ELF-1 (cell line): ENCODE measurements at regions not wholly inside any gene's neighbourhood (a gene's known extent, or its start where the extent isn't known, plus 50 kb on each side); places are given as distances from the start of the nearest gene placed in this dataset.

Experiments used
- DNase-seq: peaks from one replicate; pipeline ENCODE4 v3.0.0-alpha.2; 2016; ENCODE audit warnings: low read depth, low spot score

DNA sequence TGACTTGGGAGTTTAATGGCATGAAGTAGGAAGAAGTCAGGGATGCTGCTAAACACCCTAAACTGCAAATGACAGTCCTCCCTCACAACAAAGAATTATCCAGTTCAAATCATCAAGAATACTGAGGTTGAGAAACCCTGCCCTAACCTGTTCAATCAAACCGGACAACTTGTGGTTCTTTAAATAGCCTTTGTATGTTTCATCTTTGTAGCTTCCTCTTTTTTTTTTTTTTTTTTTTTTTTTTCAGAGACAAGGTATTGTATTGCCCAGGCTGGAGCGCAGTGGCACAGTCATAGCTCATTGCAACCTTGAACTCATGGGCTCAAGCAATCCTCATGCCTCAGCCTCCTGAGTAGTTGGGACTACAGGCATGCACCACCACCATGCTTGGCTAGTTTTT, 52.5 kb upstream of the TTC29 start:
- no peak for DNase-seq

DNA sequence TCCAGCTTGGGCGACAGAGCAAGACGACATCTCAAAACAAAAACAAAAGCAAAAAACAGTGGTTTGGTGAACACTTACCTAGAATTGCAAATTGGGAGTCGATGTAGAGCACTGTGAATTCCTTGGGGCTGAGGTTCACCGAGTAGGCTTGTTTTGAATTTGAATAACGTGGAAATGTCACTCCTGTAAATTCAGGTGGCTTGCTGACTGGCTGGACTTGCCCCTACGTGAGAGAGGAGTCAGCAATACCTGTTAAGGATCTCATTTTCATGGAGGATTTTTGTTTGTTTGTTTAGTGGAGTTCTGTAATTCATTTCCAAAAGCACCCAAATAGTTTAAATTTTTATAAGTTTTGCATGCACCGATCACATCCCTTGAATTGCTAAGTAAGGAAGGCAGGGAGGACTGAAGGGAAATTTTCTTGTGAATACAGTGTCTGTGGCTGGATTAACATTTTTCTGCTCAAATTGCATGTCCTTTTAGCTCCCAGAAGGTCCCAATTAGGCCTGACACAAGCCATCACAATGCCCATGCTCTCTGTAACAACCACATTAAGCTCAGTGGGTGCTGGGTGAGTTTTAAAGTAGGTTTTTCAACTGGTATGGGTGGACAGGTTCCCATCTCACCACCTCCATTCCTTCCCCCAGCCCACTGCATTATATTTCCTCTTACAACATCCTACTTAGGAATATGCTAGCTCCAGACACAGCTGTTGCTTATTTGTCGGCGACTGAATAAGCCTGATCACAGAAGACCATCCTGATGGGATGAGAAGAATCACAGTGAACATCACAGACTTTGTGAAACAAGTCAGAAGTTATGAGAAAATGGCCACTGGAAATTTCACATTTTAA, 58.5 kb upstream of the TTC29 start:
- DNase-seq: no peak

DNA sequence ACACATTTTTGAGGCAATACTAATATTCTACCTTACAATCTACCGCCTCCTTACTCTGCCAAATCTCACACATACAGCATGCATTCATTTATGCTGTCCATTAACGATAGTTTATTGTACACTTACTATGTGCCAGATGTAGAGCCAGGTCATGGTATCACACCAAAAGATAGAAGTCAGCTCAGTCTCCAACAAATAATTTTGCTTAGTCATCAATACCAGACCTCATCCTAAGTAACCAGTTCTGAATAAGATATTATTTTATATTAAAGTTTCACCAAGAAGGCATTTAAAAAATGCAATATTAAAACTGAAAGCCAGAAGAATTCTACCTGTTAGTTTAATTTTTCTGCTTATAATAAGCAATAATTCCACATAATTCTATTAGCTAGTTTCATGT, 60.6 kb upstream of the TTC29 start:
- DNase-seq: no peak

DNA sequence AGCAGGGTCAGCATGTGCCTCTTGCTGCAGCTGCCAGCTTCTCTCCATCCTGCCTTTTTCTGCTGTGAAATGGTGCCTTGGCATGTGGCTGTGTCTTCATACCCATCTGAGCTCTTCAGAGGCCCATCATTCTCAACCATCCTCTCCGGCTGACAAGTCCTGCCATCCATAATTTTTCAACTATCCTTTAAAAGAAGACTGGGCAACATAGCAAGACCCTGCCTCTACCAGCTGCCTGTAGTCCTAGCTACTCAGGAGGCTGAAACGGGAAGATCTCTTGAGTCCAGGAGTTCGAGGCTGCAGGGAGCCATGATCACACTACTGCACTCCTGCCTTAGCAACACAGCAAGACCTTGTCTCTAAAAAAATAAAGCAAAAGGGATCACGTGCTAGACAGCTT, 64.2 kb upstream of the TTC29 start:
- DNase-seq: no peak

DNA sequence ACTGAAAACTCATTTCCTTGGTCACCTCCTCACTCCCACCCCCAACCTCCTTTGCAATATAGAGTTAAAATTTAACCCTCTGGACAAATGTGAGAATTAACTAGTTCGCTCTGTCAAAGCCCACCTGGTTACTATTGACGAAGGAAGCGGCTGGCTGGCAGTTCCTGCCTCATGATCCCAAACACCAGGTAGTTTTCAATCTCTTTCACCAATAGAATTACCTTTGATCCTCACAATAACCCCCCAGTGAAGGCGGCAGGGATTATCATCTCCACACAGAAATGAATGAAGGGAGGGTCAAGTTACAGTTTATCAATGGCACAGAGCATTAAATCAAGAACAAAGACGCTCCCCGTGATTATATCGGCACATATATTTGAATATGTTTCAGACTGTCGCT, 65.7 kb upstream of the TTC29 start:
- no peak for DNase-seq

DNA sequence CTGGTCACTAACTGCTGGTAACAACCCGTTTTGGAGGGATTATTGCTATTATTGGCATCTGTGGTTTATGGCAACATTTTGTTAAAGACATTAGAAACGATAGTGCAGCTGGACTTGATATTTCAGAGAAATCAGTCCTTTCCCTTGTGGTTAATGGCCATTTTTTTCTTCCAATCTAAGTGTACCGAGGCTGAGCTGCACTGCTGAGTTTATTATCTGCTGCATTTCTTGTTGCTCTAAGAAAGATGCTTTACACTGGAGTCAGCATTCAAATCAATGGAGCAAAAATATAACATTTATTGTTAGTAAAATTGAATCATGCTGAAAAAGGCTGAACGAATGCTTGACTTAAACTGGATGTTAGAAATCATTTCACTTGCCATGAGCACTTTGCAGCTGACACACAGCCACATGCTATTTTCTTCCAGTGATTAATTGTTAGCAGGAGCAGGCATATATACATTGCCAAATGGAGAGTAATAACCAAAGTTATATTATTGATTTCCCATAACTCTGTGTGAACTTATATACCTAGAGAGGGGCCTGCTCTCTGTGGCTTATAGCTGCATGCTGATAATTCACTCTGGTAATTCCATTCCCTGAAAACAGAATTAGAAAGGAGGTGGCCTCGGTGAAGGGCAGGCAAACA, 66.5 kb upstream of the TTC29 start:
- no peak for DNase-seq

DNA sequence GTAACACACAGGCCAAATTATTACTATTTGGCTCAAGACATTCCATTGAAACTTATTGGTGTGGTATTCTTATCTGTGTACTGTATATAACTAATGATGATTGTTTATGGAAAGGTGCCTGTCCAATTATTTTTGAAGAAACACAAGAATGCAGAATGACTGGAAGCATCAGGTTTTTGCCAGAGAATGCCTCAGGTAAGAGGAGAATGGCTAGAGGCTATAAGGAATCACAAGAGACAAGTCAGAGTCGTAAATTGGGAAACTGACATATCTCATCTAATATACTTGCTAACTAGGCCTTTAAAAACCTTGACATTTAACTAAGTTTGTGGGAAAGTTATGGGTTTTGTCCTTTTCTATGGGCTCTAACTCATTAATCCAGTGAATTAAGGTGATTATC, 69.3 kb upstream of the TTC29 start:
- peak; percentile 16 for DNase-seq

DNA sequence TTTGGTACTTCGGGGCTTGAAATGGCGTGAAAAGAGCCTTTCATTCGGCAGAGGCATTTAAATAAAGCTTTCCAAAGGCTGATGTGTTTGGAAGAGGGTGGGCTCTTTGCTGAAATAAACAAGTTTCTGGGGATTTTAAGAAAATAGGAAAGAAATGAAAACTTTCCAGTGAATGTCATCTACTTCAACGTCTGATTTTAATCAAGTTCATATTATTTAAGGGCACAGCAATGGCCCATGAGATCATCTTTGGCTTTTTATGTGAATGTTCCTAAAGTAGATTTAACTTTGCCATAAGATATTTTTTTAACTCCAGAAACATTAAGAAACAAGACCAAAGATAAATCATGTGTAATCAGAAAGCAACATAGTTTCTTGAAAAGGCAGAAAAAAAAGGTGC, 69.8 kb upstream of the TTC29 start:
- DNase-seq: no peak

DNA sequence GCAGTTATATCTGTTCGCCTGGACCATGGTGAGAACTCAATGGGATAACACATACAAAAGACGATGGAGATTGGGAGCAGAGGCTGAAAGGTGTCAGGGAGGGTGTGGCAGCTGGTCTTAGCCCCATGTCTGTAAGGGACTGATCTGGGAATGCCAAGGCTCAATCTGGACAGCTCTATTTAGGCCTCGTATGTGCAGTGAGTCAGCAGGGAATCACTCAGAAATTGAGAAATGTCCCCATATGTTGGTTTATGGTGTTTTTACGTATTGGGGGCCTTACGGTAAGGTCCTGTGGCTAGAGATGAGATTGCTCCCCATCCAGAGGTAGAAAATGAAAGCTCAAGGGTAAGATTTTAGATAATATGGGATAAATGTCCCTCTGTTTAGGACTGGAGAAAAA, 71.4 kb upstream of the TTC29 start:
- DNase-seq: no peak

DNA sequence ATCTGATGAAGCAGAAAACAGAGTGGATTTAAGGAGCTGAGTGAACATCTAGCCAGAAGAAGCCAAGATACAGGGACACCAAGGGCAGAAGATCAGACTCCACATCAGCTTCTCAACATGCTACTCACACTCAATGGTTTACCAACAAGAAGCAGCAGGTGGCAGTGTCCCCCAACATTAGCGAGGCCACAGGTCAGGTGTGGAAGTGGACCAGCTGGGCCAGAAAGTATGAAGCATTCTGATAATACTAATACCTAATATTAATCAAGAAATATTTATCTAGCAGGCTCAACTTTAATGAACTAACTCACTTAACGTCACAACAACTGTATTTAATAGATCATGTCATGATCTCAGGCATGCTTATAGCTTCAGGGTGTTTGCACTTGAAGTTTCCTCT, 73.4 kb upstream of the TTC29 start:
- DNase-seq: peak; percentile 42

DNA sequence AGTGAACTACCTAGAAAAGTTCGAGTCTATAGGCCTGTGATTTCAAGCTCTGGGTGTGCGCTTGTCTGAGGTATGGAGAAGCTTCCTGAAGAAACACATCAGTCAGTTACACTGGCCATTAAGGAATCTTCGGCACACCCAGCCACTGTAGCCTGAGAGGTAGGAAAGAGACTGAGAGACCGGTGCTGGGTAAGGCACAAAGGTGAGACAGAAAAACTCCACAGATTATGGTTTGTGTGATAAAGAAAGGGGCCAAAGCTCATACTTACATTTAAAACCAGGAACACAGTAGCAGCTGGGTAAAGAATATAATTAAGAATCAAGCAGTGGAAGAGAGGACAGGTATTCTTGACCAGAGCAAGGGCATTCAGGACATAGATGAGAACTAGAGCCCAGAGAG, 74.8 kb upstream of the TTC29 start:
- no peak for DNase-seq

DNA sequence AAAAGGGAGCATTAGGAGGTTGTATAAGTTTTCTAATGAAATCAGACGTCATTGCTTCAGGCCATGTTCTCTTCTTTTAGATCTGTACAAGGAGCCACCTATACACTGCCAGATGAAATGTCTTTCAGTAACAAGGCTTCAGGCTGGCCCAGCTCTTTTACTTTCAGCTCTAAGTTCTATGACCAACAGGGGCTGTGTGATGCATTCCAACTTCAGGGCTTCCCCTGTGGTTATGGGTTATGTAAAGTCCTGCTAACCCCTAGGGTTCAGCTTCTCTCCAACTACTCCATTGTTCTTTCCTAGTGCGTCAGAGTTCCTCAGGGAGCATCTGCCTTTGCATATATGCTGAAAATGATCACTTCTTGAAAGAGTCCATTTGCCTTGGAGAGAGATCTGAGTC, 79.4 kb upstream of the TTC29 start:
- DNase-seq: no peak

DNA sequence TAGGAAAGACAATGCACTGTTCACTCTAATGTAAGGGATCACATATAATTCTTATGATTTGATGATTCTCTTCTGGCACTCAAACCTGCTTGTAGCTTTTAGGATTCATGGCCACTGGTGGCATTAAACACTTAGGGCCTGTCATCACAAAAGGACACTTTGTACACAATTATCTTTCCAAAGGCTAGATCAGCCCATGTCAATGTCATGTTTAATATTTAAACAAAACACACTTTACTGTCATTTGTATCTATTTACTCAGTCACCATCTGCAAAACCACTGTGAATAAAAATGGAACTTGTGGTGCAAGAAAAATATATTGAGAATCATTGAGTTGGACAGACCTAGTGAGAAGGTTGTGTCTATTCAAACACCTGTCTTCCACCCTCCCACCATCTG, 83.6 kb upstream of the TTC29 start:
- no peak for DNase-seq

DNA sequence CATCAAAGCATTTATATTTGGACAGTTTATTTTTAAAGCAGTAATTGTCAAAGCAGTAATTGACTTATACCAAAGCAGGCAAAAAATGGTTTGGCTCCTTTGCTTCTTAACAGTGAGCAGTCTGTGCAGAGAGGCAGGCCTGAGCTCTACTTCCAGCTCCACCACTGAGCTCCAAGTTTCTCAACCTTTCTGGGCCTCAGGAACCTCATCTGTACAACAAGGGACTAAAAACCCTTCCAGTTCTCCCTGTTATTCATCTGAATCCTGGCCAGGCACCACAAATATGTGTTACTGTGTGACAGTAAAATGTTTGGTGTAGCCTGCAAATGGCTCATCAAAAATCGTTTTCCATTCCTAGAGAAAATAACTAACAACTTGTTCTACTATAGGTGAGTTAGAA, 88.7 kb upstream of the TTC29 start:
- DNase-seq: no peak

DNA sequence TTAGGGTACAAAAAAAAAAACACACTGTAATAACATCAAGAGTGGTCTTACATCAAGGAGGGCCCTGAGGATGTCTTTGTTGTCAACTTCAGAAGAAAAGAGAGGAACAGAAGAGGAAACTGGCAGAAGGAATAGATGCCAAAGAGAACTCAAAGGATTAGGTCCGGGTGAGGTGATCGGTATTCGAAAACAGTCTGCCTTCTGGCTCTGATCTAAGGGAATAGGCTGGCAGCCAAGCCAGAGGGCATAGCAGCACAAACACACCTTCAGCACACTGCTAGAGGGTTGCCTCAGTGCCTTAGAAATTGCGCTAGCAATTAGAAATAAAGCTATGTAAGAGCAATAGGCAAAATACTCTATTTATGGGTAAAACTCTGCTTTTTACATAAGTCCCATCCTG, 91.4 kb upstream of the TTC29 start:
- DNase-seq: no peak

DNA sequence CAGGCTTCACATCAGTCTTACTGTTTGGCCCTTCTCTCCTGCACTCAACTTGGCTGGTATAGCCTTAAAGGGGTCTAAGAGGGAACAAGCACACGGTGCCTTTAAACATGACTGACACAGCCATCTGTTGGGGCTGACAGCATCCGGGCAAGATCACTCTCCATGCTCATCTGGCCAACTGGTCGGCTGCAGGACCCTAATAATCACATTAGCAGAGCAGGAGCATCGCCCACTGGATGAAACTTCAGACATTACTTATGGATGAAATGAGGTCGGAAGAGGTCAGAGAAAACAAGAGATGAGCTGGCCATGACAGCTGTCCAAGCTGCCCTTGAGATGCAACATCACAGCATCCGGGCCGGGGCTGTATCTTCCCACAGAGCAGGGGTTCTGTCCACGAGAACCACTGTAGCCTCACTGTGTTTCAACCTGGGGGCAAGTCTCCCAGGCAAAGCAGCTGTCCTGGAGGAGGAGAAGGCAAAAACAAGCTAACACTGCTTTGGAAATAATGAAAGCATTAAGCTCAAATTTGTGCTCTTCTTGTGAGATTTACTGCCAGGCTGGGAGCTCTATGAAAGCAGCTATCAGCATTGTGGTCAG, 94.4 kb upstream of the TTC29 start:
- no peak for DNase-seq

DNA sequence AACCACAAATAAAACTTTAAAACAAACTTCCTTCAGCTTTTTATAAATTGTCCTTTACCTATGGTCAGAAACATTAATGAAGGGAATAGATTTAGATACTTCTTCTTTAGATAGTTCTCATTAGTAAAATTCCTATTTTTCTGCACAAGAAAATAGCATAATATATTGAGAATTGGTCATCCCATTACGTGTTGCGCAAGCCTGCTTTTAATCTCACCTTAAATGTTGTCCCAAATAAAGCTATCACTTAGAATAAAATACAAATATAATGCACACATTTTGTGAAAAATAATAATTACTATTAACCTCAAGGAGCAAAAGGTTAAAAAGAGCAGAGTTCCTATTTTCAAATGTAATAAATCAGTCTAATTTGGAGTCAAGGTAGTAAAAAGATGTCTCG, 95.2 kb upstream of the TTC29 start:
- no peak for DNase-seq

DNA sequence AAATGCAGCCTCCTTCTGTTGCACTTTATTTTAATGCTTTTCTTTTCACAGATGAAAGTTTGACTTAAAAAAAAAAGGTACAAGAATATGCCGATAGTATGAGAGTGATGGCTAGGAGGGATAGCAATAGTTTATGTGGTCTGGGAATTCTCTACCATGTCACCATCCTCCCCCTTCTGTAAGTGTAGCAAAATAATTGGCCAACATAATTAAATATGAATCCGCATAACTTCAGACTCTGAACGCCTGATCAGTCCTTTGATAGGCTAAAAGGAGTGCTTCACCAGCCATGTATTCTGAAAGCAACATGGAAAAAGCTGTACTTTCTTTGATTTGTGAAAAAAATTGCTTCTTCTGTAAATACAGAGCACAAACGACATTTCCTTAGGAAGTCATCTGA, 95.7 kb upstream of the TTC29 start:
- DNase-seq: no peak

DNA sequence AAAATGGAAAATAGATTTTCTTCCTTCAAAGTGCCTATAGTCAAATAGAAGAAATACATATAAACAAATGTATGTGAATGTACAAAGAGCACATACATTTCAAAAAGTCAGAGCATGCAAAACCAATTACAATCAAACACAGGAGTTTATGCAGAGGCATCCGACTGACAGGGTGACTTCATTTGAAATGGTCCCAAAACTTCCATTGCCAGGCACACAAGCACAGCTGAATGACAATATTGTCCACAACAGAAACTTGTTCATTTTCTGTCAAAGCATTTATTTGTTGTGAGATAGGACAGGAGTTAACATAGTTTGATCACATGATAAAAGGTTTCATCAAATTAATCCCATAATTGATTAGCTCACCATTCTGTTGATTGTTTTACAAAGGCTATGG, 96.4 kb upstream of the TTC29 start:
- DNase-seq: no peak

DNA sequence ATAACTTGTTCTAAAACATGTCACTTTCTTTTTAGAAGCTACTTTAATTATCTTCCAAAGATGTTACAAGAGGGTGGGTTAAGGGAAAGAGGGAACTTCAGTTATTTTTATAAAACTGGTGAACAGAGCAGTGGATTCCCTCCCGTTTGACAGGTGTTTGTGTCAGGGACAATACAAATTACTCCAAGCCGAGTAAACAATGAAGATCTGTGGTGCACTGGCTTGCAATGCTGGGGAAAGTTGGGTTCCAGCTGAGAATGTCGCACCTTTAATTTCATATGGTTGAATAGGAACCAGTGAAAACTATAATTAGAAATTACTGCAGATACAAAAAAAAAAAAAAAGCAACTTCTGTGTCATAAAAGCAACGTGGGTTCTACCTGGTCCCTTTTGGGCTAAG, 98.6 kb upstream of the TTC29 start:
- no peak for DNase-seq

DNA sequence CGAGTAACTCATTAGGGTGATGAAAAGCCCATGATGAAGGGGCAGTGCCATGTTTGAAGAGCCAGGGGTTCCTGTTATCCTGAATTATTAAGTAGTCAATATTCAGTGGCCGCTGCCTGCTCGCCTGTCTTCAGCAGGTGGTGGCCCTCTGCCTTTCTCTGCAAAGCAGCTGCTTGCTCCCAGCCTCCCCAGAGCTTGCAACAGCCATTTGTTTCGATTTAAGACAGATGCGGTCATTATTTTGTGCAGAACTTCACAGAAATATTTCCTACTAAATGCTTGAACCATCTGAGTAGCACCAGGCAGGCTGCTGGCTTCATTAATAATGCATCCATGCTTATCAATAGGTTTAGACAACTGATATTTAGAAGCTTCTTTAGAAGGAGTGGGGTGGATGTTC, 104.3 kb upstream of the TTC29 start:
- no peak for DNase-seq

DNA sequence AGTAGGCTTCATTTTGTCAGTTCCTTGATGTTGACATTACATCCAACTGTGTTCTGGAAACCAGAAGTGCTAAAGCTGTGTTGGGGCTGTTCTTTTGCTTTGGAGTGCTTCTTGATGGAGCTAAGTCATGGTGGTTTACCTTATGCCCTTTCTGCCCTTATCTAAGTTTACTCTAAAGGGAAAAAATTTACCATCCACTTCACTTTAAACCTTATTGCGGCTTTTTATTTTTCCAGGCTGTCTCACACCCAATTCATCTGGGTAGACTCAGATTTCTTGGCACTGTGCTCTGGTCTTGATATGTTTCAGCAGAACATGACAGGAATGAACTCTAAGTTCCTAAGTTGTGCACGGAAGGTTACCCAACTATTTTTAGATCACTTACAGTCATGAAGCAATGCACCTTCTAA, 104.7 kb upstream of the TTC29 start:
- no peak for DNase-seq

DNA sequence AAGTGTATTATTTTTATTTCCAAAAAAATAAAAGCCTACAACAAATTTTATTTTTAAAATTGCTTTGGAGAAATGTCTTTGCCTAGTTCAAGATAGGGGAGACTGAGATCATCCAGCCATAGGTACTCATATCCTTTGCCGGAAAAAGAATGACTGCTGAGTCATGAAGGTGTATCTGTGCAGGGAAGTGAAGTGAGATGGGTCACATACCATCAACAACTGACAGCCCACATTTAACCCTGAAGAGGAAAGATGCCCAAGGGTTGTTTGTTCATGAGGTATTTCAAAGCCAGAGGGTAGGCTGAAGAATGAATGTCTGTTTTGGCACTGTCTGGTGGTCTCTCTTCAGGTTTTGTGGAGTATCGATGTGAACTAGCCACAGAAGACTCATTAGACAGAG, 106.7 kb upstream of the TTC29 start:
- peak; percentile 42 for DNase-seq
